ENCODE measurements at regions not wholly inside any gene's neighbourhood (a gene's known extent, or its start where the extent isn't known, plus 50 kb on each side); places are given as distances from the start of the nearest gene placed in this dataset.

DNA sequence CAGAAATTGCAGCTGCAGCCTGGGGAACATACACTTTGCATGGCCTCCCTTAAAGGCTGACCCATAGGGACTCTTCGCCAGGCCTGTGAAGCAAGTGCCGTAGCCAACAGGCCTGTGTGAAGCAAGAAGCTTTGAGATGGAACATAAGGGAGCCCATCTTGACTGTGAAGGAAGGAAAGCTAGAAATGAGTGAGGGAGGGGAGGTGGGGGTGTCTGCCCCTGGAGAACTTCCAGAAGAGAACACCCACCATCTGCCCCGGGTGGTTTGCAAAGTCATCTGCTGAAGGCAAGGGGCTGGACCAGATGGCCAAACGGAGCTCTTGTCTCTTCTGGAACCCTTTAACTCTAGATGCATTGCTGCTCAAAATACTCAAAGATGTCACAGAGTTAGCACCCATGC, 103.3 kb upstream of the GRIK3 start:
- H3K9ac ChIP-seq (ENCODE audit: insufficient read length, low read depth) = no peak overlapping the region
- H3K4me1 ChIP-seq (ENCODE audit: insufficient read depth, insufficient read length) = peaks cover 6% of the 10 kb centered on the region
- DNase-seq (ENCODE audit: low read depth, low spot score) = no peak
- no peak for TF ChIP-seq SUZ12 (IDR thresholded peaks at IDR 0.05; ENCODE audit: extremely low read depth, insufficient read depth, insufficient read length)
- no peak for TF ChIP-seq YY1 (IDR thresholded peaks at IDR 0.05; ENCODE audit: insufficient read depth, insufficient read length)
- TF ChIP-seq ZNF274 (IDR thresholded peaks at IDR 0.05; ENCODE audit: low read depth, low read length) = no peak
- H3K36me3 ChIP-seq (ENCODE audit: insufficient read depth, insufficient read length, low read length) = no peaks in the 10 kb centered on the region
- H3K27me3 ChIP-seq (ENCODE audit: insufficient read depth, insufficient read length) = peaks cover 9% of the 10 kb centered on the region
- H3K9me3 ChIP-seq (ENCODE audit: insufficient read depth, low read length) = no peaks in the 10 kb centered on the region
- H3K4me3 ChIP-seq (ENCODE audit: insufficient read length, low read depth) = no peak overlapping the region

DNA sequence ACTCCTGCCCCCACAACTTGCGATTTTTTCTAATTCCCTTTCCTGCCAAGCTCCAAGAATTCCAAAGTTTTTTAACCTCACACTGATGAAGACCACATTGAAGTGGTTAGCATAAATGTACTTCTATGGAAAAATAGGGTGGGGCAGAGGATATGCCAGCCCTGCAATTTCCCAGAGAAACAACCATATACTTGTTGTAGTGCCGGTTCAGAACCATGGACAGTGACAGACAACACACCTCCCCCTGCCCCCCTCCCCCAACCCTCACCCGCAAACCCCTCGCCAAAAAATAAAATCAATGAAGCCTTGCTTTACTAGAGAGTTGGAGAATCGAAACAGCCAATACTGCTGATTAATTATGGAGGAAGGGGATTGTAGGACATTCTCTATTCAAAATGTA, 109.5 kb upstream of the GRIK3 start:
- H3K36me3 ChIP-seq (ENCODE audit: insufficient read depth, insufficient read length, low read length) = no peaks in the 10 kb centered on the region
- no peak for DNase-seq (ENCODE audit: low read depth, low spot score)

DNA sequence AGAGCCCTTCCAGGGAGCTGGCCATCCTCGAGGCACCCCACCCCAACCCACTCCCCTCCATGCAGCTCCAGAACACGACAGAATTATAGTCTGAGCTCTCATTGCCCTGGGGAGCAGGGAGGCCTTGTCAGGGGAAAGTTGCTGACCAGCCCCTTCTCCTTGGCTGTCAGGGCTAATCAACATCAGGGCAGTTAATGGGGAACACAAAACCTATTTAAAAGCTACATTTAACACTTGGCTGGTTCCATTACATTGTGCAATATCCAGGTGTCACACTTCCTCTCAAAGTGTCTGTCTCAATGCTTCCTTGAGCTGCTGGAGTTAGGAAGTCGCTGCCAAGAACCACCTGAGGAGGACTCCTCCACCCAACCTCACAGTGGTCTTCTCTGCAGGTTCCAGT, 111.8 kb upstream of the GRIK3 start:
- TF ChIP-seq SUZ12 (IDR thresholded peaks at IDR 0.05; ENCODE audit: extremely low read depth, insufficient read depth, insufficient read length) = no peak
- no peak for TF ChIP-seq YY1 (IDR thresholded peaks at IDR 0.05; ENCODE audit: insufficient read depth, insufficient read length)
- no peak for TF ChIP-seq ZNF274 (IDR thresholded peaks at IDR 0.05; ENCODE audit: low read depth, low read length)
- Histone ChIP-seq H3K9me3 (ENCODE audit: insufficient read depth, low read length) (no peaks in the 10 kb centered on the region), H3K36me3 (ENCODE audit: insufficient read depth, insufficient read length, low read length) (no peaks in the 10 kb centered on the region), H3K4me3 (ENCODE audit: insufficient read length, low read depth) (no peak overlapping the region), H3K4me1 (ENCODE audit: insufficient read depth, insufficient read length) (no peaks in the 10 kb centered on the region), H3K27me3 (ENCODE audit: insufficient read depth, insufficient read length) (peaks cover 16% of the 10 kb centered on the region), H3K9ac (ENCODE audit: insufficient read length, low read depth) (no peak overlapping the region)
- DNase-seq (ENCODE audit: low read depth, low spot score) = no peak

More for the DNA sequence above, 109.5 kb upstream of the GRIK3 start:
- no peaks in the 10 kb centered on the region for H3K9me3 ChIP-seq (ENCODE audit: insufficient read depth, low read length)
- no peak for TF ChIP-seq ZNF274 (IDR thresholded peaks at IDR 0.05; ENCODE audit: low read depth, low read length)
- TF ChIP-seq YY1 (IDR thresholded peaks at IDR 0.05; ENCODE audit: insufficient read depth, insufficient read length) = no peak
- no peak for TF ChIP-seq SUZ12 (IDR thresholded peaks at IDR 0.05; ENCODE audit: extremely low read depth, insufficient read depth, insufficient read length)
- no peak overlapping the region for H3K9ac ChIP-seq (ENCODE audit: insufficient read length, low read depth)
- no peak overlapping the region for H3K4me3 ChIP-seq (ENCODE audit: insufficient read length, low read depth)
- no peaks in the 10 kb centered on the region for H3K4me1 ChIP-seq (ENCODE audit: insufficient read depth, insufficient read length)
- H3K27me3 ChIP-seq (ENCODE audit: insufficient read depth, insufficient read length) = peaks cover 18% of the 10 kb centered on the region

DNA sequence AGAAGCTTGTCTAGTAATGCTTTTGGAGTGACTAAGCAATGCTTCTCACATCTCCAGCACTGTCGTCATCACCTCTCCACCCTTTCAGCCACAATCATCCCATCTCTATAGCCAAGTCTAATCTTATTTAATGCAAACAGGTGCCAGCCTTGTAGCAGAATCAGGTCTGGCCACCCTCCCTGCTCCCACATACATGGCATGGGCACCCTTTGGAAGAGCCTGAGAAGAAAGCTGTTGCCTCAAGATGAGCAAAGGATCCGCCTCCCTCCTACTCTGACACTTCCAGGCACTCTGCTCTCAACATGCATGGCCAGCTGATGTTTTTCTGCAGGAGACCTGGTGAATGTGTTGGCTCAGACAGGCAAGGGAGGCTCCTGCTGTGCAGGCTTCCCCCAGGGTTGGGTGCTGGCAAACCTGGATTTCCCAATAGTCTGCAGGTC, 113.1 kb upstream of the GRIK3 start:
- Histone ChIP-seq H3K9ac (ENCODE audit: insufficient read length, low read depth) (no peak overlapping the region), H3K27me3 (ENCODE audit: insufficient read depth, insufficient read length) (peaks cover 13% of the 10 kb centered on the region), H3K36me3 (ENCODE audit: insufficient read depth, insufficient read length, low read length) (no peaks in the 10 kb centered on the region), H3K9me3 (ENCODE audit: insufficient read depth, low read length) (no peaks in the 10 kb centered on the region), H3K4me3 (ENCODE audit: insufficient read length, low read depth) (no peak overlapping the region), H3K4me1 (ENCODE audit: insufficient read depth, insufficient read length) (no peaks in the 10 kb centered on the region)
- TF ChIP-seq ZNF274 (IDR thresholded peaks at IDR 0.05; ENCODE audit: low read depth, low read length) (no peak), YY1 (IDR thresholded peaks at IDR 0.05; ENCODE audit: insufficient read depth, insufficient read length) (no peak), SUZ12 (IDR thresholded peaks at IDR 0.05; ENCODE audit: extremely low read depth, insufficient read depth, insufficient read length) (no peak)
- DNase-seq (ENCODE audit: low read depth, low spot score) = no peak

DNA sequence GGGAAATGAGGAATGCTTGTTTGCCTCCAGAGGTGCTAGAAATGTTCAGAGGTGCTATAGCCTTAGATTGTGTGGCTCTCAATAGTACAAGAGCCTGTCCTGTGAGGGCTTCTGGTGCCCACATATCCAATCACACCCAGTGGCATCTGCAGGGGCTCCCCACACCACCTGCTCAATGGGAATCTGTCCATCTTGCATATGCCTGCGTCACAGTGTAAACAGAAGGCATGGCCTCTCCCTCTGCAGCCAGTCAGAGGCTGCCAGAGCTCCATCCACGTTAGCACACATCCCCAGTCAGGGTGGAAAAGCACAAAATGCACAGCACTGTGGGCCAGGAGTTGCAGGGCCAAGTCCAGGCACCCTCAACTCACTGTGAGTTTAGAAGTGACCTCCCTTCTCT, 113.6 kb upstream of the GRIK3 start:
- Histone ChIP-seq H3K36me3 (ENCODE audit: insufficient read depth, insufficient read length, low read length) (no peaks in the 10 kb centered on the region), H3K9ac (ENCODE audit: insufficient read length, low read depth) (no peak overlapping the region), H3K4me1 (ENCODE audit: insufficient read depth, insufficient read length) (no peaks in the 10 kb centered on the region), H3K4me3 (ENCODE audit: insufficient read length, low read depth) (no peak overlapping the region), H3K27me3 (ENCODE audit: insufficient read depth, insufficient read length) (peaks cover 13% of the 10 kb centered on the region), H3K9me3 (ENCODE audit: insufficient read depth, low read length) (no peaks in the 10 kb centered on the region)
- no peak for DNase-seq (ENCODE audit: low read depth, low spot score)
- TF ChIP-seq SUZ12 (IDR thresholded peaks at IDR 0.05; ENCODE audit: extremely low read depth, insufficient read depth, insufficient read length) = no peak
- TF ChIP-seq ZNF274 (IDR thresholded peaks at IDR 0.05; ENCODE audit: low read depth, low read length) = no peak
- TF ChIP-seq YY1 (IDR thresholded peaks at IDR 0.05; ENCODE audit: insufficient read depth, insufficient read length) = no peak

DNA sequence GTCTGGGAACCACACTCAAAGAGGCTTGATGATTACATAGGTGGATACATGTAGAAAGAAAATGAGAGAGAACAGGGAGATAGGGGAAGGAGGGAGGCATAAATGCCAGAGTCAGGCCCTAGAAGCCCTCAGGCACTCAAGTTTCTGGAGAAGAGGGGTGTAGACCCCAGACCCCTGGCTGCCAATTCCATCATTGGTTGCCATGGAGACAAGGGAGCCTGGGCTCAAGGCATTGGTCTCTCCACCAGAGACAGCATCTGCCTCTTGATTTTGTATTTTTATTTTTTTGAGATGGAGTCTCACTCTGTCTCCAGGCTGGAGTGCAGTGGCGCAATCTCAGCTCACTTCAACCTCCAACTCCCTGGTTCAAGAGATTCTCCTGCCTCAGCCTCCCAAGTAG, 114.3 kb upstream of the GRIK3 start:
- Histone ChIP-seq H3K9ac (ENCODE audit: insufficient read length, low read depth) (no peak overlapping the region), H3K4me1 (ENCODE audit: insufficient read depth, insufficient read length) (no peaks in the 10 kb centered on the region), H3K27me3 (ENCODE audit: insufficient read depth, insufficient read length) (peaks cover 13% of the 10 kb centered on the region), H3K9me3 (ENCODE audit: insufficient read depth, low read length) (no peaks in the 10 kb centered on the region), H3K36me3 (ENCODE audit: insufficient read depth, insufficient read length, low read length) (no peaks in the 10 kb centered on the region), H3K4me3 (ENCODE audit: insufficient read length, low read depth) (no peak overlapping the region)
- no peak for DNase-seq (ENCODE audit: low read depth, low spot score)
- TF ChIP-seq ZNF274 (IDR thresholded peaks at IDR 0.05; ENCODE audit: low read depth, low read length) = no peak
- no peak for TF ChIP-seq SUZ12 (IDR thresholded peaks at IDR 0.05; ENCODE audit: extremely low read depth, insufficient read depth, insufficient read length)
- TF ChIP-seq YY1 (IDR thresholded peaks at IDR 0.05; ENCODE audit: insufficient read depth, insufficient read length) = no peak

DNA sequence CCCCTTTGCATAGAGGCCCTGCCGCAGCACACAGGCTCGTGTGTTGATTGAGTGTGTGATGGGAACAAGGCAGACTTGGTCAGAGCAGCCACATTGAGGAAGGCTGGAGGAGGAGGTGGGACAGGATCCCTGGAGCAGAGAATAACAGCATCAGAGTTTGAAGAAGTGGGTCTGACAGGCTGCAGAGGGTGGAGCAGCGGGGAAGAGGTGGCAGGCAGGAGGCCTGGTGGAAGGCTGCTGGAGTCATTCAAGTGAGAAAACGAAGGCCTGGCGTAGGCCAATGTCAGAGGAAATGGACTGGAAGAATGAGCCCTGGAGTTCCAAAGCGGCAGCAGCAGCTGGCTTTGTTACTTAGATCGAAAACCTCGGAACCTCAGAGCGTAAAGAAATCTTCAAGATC, 115.0 kb upstream of the GRIK3 start:
- TF ChIP-seq ZNF274 (IDR thresholded peaks at IDR 0.05; ENCODE audit: low read depth, low read length) (no peak), YY1 (IDR thresholded peaks at IDR 0.05; ENCODE audit: insufficient read depth, insufficient read length) (no peak), SUZ12 (IDR thresholded peaks at IDR 0.05; ENCODE audit: extremely low read depth, insufficient read depth, insufficient read length) (no peak)
- Histone ChIP-seq H3K4me1 (ENCODE audit: insufficient read depth, insufficient read length) (no peaks in the 10 kb centered on the region), H3K9ac (ENCODE audit: insufficient read length, low read depth) (no peak overlapping the region), H3K4me3 (ENCODE audit: insufficient read length, low read depth) (no peak overlapping the region), H3K36me3 (ENCODE audit: insufficient read depth, insufficient read length, low read length) (no peaks in the 10 kb centered on the region), H3K27me3 (ENCODE audit: insufficient read depth, insufficient read length) (peaks cover 13% of the 10 kb centered on the region), H3K9me3 (ENCODE audit: insufficient read depth, low read length) (peaks cover under 1% of the 10 kb centered on the region; the same call in 1 of the 2 replicates)
- DNase-seq (ENCODE audit: low read depth, low spot score) = no peak
